ENCODE measurements at regions not wholly inside any gene's neighbourhood (a gene's known extent, or its start where the extent isn't known, plus 50 kb on each side); places are given as distances from the start of the nearest gene placed in this dataset.

DNA sequence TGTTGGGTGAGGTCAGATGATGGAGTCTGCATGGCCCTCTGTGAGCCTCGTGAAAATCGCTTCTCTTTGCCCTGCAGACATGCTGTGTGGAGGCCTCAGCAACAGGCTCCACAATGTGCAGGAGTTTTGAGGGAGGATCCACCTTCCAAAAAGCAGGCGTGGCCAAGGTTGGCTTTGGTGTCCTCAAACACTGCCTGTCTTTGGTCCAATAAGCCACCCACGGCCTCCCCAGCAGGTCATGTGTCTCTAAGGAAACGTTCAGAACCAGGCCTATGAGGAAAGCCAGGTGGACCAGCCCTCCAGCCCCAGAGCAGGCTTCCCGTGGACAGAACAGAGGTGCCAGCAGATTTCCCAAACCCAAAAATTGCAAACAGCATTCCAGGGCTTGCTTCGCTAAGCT, 340.7 kb upstream of the IRX2 start:
- Histone ChIP-seq H3K9me2 (no peaks in the 10 kb centered on the region), H3K27ac (ENCODE audit: low read depth in 2 of 2, low read length in 1 of 2) (no peak overlapping the region), H3K9ac (no peak overlapping the region), H3F3A (replicated peaks; ENCODE audit: insufficient read depth) (no peaks in the 10 kb centered on the region), H3K4me1 (ENCODE audit: control insufficient read depth in 1 of 2, insufficient read depth in 2 of 2, low read depth in 1 of 2, low read length in 1 of 2) (no peaks in the 10 kb centered on the region), H3K4me2 (no peak overlapping the region), H3K79me2 (ENCODE audit: insufficient read depth) (no peaks in the 10 kb centered on the region), H3K27me3 (ENCODE audit: insufficient read depth) (no peaks in the 10 kb centered on the region; the same call in 1 of the 2 replicates), H2AFZ (ENCODE audit: low read depth) (no peak overlapping the region), H3K4me3 (ENCODE audit: low read depth in 2 of 2, low read length in 1 of 2) (no peak overlapping the region), H3K36me3 (replicated peaks in 1 of 2; ENCODE audit: control insufficient read depth in 1 of 2, insufficient read depth in 2 of 2, low read length in 1 of 2) (no peaks in the 10 kb centered on the region), H4K20me1 (ENCODE audit: insufficient read depth) (no peaks in the 10 kb centered on the region), H3K9me3 (no peaks in the 10 kb centered on the region)
- 10% methylated on average over 7 of the region's 7 CpGs for WGBS (ENCODE audit: low lambda C conversion rate)
- no peak for TF ChIP-seq MEF2A (IDR thresholded peaks at IDR 0.05; ENCODE audit: borderline replicate concordance, low read depth)
- no peak for TF ChIP-seq RCOR1 (IDR thresholded peaks at IDR 0.05; ENCODE audit: low read length)
- no peak for TF ChIP-seq RXRA (IDR thresholded peaks at IDR 0.05; ENCODE audit: borderline replicate concordance, low read depth)
- no peak for TF ChIP-seq GABPA (IDR thresholded peaks at IDR 0.05; ENCODE audit: low read depth)
- ChIA-PET POLR2A (no interaction called here), CTCF (no interaction called here)
- DNase-seq: no peak

GRCh38 chr5:3091040-3091774, 339.7 kb upstream of the IRX2 start:
- Histone ChIP-seq H4K20me1 (ENCODE audit: insufficient read depth) (no peaks in the 10 kb centered on the region), H3K36me3 (replicated peaks in 1 of 2; ENCODE audit: control insufficient read depth in 1 of 2, insufficient read depth in 2 of 2, low read length in 1 of 2) (no peaks in the 10 kb centered on the region), H3K9ac (no peak overlapping the region), H3K27ac (ENCODE audit: low read depth in 2 of 2, low read length in 1 of 2) (no peak overlapping the region), H3K4me1 (ENCODE audit: control insufficient read depth in 1 of 2, insufficient read depth in 2 of 2, low read depth in 1 of 2, low read length in 1 of 2) (no peaks in the 10 kb centered on the region), H3K27me3 (ENCODE audit: insufficient read depth) (no peaks in the 10 kb centered on the region; the same call in 1 of the 2 replicates), H3K4me3 (ENCODE audit: low read depth in 2 of 2, low read length in 1 of 2) (no peak overlapping the region), H3K79me2 (ENCODE audit: insufficient read depth) (no peaks in the 10 kb centered on the region), H3F3A (replicated peaks; ENCODE audit: insufficient read depth) (no peaks in the 10 kb centered on the region), H3K9me2 (0 out of 2 replicates have a peak, but pooled peaks cover 1% of the 10 kb centered on the region), H3K4me2 (no peak overlapping the region), H3K9me3 (no peaks in the 10 kb centered on the region), H2AFZ (ENCODE audit: low read depth) (no peak overlapping the region)
- no peak for DNase-seq
- ChIA-PET CTCF (no interaction called here), POLR2A (no interaction called here)
- WGBS (ENCODE audit: low lambda C conversion rate): 3% methylated on average over 11 of the region's 11 CpGs
- no peak for TF ChIP-seq CHD2 (IDR thresholded peaks at IDR 0.05; ENCODE audit: low read length, partially characterized antibody)
- no peak for TF ChIP-seq FOXJ3 (CRISPR knock-in tag; IDR thresholded peaks at IDR 0.05)
- TF ChIP-seq GATA2 (CRISPR knock-in tag; IDR thresholded peaks at IDR 0.05): no peak
- TF ChIP-seq SIN3A (IDR thresholded peaks at IDR 0.05; ENCODE audit: borderline replicate concordance, low read depth, low read length): no peak
- TF ChIP-seq RFX5 (IDR thresholded peaks at IDR 0.05; ENCODE audit: low read length): no peak
- no peak for TF ChIP-seq IRF3 (IDR thresholded peaks at IDR 0.05; ENCODE audit: low read depth, low read length)
- TF ChIP-seq TCF12 (IDR thresholded peaks at IDR 0.05): no peak
- no peak for TF ChIP-seq EP300 (IDR thresholded peaks at IDR 0.05; ENCODE audit: borderline replicate concordance in 1 of 2, low read depth in 1 of 2, low read length in 1 of 2)
- no peak for TF ChIP-seq CTCF (IDR thresholded peaks at IDR 0.05)
- TF ChIP-seq FOSL2 (IDR thresholded peaks at IDR 0.05; ENCODE audit: borderline replicate concordance, low read depth): no peak
- TF ChIP-seq FOXM1 (IDR thresholded peaks at IDR 0.05; ENCODE audit: low read depth): no peak
- TF ChIP-seq TEAD4 (IDR thresholded peaks at IDR 0.05; ENCODE audit: borderline replicate concordance, insufficient read depth): no peak
- no peak for TF ChIP-seq RXRA (IDR thresholded peaks at IDR 0.05; ENCODE audit: borderline replicate concordance, low read depth)
- TF ChIP-seq EZH2phosphoT487 (IDR thresholded peaks at IDR 0.05; ENCODE audit: borderline replicate concordance, low read depth): no peak
- TF ChIP-seq, protein P1, sequence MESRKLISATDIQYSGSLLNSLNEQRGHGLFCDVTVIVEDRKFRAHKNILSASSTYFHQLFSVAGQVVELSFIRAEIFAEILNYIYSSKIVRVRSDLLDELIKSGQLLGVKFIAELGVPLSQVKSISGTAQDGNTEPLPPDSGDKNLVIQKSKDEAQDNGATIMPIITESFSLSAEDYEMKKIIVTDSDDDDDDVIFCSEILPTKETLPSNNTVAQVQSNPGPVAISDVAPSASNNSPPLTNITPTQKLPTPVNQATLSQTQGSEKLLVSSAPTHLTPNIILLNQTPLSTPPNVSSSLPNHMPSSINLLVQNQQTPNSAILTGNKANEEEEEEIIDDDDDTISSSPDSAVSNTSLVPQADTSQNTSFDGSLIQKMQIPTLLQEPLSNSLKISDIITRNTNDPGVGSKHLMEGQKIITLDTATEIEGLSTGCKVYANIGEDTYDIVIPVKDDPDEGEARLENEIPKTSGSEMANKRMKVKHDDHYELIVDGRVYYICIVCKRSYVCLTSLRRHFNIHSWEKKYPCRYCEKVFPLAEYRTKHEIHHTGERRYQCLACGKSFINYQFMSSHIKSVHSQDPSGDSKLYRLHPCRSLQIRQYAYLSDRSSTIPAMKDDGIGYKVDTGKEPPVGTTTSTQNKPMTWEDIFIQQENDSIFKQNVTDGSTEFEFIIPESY (IDR thresholded peaks at IDR 0.05; ENCODE audit: borderline replicate concordance, low read depth): no peak
- no peak for TF ChIP-seq GABPA (IDR thresholded peaks at IDR 0.05; ENCODE audit: low read depth)
- TF ChIP-seq USF2 (IDR thresholded peaks at IDR 0.05; ENCODE audit: borderline replicate concordance, low read depth, low read length): no peak
- TF ChIP-seq USF1 (IDR thresholded peaks at IDR 0.05; ENCODE audit: borderline replicate concordance, low read depth): no peak
- no peak for TF ChIP-seq NRF1 (IDR thresholded peaks at IDR 0.05; ENCODE audit: low read depth, low read length)
